ENCODE measurements at regions not wholly inside any gene's neighbourhood (a gene's known extent, or its start where the extent isn't known, plus 50 kb on each side); places are given as distances from the start of the nearest gene placed in this dataset.
"Not testable (repeated sequence)": the region's sequence is repeated elsewhere in the genome, so short reads cannot be mapped to it uniquely, and the experiment has no call there.

DNA sequence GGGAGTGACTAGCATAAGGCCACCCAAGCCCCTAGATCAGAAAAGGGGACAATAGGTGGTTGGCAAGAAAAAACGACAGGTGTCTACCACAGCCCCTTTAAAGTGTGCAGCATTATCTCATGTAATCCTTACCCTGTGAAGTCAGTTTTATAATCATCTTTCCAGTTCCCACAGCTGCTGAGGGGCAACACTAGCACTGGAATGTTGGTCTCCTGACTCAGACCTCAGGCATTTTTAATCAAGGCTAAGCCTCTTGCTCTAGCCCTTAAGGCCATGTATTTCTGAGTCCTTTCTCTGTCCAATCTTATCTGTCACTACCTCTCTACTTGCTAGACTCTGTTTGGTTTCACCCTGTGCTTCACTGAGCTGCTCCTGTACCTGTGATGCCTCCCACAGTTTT, 171.7 kb downstream of the TLE3 start:
- peak; percentile 61 for DNase-seq

DNA sequence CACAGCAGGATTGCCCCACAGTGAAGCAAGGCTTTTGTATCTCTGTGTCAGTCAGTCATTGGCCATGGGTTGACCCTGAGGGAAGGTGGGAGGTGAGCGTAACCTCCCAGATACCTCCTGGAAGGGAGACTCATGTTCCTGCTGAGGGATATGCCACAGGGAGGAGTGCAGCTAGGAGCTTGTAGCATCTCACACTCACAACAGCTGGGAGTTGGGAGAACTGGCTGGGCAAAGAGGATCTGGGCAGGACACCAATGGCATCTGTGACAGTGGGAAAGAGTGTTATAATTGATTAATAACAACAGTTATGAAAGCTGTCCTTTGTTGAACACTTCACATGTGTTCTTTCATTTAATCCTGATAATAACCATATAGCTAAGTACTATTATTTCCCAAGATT, 171.0 kb downstream of the TLE3 start:
- DNase-seq: no peak

DNA sequence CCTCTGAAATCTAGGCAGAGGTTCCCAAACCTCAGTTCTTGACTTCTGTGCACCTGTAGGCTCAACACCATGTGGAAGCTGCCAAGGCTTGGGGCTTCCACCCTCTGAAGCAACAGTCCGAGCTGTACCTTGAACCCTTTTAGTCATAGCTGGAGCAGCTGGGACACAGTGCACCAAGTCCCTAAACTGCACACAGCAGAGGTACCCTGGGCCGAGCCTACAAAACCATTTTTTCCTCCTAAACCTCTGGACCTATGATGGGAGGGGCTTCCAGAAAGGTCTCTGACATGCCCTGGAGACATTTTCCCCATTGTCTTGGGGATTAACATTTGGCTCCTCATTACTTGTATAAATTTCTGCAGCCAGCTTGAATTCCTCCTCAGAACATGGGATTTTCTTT, 168.8 kb downstream of the TLE3 start:
- not testable (repeated sequence) for DNase-seq

DNA sequence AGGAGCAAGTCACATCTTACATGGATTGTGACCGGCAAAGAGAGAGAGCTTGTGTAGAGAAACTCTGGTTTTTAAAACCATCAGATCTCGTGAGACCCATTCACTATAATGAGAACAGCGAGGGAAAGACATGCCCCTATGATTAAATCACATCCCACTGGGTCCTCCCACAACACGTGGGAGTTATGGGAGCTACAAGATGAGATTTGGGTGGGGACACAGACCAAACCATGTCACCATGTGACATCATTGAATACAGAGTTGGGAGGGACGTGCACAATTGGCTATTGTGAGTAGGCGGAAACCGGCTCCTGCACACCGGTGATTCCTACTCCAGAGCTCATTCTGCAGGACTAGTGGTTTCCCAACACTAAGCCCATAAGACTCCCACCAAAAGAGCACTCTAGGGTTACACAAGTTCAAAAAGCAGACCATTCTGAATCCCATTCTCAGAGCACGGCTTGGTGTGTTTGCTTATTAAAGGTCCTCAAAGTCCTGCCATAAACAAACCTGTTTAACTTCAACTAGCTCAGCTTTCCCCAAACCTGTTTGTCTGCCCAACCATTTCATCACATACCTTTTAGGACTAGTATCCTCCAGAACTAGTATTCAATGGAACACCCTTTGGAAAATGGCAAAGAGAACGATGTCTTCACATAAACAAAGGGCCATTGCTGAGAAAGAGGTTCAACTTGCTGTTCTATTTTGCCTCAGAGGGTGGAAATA, 167.6 kb downstream of the TLE3 start:
- no peak for DNase-seq

DNA sequence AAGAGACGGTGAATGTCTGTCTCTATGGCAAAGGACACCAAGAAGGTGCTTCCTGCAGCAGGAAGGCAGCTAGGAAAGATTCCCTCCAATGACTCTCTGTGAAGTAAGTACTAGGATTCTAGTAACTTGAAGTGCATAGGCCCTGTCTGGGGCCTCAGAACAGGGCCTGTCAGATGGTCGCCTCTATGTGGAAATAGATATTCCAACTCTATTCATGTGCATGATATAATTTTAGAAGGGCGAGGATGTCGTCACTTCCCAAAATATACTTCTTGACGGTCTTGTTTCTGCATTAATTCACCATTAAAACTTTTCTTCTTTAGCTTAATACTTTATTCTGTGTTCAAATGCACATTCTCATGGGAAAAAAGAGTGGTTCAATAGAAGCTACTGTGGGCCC, 167.0 kb downstream of the TLE3 start:
- peak; percentile 33 for DNase-seq

DNA sequence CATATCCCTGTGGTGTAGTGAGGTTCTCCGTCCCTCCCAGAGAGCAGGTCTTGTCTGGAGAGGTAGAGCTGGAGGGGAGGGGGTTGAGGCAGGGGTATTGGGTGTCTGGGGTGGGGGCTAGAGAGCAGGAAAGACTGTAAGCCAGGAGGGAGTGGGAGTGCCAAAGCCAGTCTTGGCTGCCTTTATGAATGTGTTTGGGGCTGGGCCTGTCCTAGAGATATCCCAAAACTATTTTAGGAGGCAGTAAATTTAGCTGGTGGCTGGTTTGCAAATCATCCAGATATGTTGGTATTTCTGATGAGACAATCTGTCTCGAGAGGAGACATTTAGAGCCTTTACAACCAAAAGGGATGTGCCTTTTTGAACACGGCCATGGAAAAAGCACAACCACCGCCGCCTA, 166.6 kb downstream of the TLE3 start:
- DNase-seq: peak; percentile 41

DNA sequence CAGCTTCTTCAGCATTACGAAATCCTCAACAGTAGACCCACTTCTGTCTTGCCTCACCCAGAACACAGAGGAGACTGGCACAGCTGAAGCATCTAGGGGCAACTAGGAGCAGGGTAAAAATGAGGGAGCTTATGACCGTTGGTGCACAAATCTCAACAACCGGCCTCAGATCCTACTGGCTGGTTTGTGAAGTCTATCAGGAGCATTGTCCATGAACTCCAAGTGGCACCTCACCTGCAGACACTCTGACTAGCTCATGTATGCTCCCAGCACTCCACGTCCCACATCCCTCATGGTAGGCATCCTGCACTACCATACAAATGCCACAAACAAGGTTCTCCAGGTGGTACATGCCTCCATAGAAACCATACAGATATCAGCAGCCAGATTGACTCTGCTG, 163.1 kb downstream of the TLE3 start:
- DNase-seq: no peak

DNA sequence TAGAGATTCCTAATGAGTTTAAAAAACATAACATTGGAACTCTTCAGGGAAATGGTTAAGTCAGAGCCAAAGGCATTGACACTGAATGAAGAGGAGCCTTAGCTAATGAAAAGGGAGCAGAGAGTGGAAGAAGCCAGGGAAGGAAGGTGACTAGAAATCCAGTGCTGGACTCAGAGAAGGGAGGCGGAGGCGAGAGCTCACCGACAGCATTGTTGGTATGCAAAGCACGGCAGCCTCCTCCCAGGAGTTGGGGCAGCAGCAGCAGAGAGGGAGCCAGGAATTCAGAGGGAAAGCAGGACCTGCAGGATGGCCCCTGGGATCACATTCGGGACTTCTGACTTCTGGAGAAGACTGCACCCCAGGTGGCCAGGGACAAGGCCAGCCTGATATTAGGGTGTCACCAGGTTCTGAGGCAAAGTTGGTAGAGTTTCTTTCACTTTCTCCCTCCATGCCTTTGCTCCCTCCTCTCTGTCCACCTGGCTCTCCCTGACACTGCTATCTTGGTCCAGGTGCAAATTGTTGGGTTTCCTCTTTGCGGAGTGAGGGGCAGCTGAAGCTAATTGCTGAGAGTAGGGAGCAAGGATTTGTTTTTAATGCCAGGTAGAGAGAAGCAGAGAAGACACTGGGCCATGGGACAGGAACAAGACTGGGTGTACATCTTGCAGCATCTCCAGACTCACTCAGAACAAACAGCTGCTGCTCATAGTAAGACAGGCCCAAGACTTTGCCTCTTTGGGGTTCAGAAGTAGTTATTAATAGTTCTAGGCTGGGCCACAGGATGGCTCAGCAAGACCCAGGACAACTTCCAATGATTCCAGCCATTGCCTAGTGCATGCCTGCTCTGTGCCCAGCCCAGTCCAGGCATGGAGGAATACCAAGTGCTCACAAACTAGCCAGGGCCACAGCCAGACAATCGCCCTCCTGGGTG, 157.9 kb downstream of the TLE3 start:
- no peak for DNase-seq

DNA sequence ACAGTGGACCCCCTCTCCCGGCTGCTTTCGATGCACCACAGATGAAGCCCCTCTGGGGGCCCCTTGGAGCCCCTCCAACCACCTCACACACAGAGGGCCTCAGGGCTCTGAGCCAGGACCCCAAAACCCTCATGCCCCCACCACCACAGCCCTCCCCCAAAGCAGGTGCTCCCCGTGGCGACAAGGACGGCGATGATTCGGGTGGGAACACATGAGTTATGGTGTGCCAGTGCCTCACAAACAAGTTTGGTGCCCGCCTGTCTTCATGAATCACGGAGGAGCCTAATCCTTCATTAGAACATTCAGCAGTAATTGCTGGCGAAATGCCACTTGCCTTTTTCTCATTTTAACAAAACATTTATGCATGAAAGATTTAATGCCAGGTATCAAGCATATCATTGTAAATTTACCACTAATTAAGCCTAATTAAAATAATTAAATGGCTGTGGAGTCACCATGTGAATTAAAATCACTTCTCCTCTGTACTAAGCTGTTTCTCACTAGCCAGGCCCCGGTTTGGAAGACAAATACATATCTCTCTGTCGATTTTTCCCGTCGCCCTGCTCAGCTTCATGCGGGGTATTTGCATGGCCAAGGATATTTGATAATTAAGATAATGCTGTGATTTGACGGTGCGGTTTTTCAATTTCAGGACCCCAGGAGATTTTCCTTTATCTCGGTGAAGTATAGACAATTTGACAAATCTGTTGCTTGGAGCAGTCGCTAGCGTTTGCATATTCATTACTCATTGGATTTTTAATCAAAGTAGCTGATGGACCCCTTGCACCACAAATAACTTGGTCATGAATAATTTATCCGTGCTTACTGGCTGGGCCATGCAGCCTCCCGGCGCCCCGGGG, 157.0 kb downstream of the TLE3 start:
- no peak for DNase-seq

DNA sequence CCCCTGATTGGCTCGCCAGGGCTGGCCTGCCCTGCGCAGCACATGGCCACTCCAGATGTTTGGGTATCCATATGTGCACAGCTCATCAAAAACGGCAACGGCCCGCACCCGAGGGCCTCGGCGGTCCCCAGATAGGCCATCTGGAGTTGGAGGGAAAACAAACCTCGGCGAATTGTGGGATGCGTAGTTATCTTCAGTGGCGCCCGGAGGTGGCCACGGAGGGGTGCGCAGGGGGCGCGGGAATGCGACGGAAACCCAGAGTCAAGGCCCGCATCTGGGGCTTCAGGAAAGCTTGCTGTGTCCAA, 156.5 kb downstream of the TLE3 start:
- DNase-seq: no peak

DNA sequence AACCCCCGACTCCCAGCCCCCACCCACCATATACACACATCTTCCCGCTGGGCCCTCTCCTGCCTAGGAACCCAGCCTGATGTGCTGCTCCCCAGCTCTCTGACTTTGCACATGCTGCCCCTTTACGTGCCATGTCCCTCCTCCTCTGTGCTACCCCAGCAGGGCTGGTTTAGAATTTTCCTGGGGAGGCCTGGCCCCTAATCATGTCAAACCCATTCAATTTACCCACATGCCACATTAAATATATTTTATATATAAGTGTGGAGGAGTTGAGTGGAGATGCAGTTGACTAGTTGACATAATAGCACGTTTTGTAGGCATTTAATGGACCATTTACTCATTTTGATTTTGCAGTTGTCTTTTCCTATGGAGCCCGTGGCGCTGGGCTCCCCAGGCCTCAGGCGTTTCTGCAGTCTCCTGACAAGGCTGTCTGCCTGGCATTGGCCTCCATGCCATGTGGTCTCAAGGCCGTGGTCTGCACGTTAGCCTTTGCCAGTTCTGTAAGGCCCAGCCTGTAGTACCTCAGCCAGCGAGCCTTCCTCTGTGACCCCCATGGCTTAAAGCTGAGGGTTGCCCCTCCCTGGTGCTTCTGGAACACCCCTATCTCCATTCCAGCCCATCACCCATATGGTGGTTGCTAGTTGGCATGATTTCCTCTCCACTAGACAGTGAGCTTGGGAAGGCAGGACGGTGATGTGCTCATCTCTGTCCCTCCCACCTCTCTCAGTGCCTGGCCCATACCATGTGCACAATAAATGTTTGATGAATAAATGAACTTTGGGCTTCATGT, 155.8 kb downstream of the TLE3 start:
- no peak for DNase-seq

DNA sequence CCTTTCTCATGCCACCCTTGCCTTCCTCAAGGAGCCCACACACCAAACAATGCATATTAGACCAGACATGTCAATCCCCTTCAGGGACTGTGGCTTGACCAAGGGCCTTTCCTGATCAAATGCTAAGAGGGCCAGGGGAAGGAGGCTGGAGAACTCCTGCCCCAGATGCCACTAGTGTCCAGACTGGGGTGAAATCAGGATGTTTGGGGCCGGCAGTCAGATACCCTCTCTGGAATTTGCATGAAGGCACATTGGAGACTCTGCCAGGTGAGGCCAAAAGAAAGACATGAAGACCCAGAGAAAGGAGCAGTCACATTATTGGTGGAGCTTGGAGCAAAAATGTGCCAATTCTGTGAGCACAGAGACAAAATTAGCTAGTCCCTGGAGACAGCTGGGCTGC, 154.1 kb downstream of the TLE3 start:
- DNase-seq: no peak

DNA sequence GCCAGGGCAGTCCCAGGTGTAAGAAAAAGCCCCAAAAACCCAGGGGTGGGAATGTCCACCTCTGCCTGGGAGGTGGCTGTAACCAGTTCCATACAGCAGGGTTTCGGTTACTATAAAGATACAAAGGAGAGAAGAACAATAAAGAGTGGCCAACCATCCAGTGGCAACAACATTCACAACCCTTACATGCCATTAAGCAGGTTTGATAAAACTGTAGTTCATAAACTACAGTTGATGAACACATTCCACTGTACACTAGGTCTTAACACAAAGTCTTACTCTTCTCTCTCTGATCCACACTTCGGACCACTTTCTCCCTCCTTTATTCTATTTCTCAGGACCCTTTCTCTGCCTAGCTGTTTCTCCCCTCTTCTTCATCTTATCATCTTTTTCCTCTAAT, 152.0 kb downstream of the TLE3 start:
- no peak for DNase-seq

DNA sequence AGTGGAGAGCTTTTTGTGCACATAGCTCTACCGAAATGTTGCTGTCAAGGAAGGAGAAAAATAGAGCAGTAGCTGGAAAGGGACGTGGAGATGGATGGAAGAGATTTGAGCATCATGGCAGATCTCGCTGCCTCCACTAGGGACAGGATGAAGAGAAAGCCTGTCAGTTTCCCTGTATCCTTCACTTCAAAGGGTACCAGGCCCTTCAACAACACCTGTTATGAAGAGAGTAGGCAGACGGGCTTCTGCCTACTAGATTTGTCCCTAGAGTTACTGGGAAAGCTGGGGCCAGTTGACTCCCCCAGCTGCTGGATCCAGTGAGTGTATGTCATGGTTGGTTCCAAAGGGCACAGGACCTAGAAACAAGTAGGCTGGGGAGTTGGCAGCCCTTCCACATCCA, 150.8 kb downstream of the TLE3 start:
- no peak for DNase-seq

DNA sequence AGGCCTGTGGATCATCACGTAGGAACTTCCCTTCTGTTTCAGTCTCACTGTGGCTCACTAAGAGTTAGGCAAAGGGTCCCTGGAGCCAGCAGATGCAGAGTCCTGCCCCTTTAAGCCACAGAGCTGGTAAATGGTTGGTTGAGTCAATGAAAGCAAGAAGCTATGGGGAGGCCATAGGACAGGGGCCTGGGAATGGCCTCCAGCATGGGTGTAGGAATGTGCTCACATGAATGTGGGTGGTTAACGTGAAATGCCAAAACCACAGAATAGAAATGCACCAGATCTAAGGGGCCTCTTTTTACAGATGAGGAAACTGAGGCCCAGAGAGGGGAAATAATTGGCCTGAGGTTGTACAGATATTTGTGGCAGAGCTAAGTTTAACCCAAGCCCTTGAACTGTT, 150.3 kb downstream of the TLE3 start:
- DNase-seq: no peak

DNA sequence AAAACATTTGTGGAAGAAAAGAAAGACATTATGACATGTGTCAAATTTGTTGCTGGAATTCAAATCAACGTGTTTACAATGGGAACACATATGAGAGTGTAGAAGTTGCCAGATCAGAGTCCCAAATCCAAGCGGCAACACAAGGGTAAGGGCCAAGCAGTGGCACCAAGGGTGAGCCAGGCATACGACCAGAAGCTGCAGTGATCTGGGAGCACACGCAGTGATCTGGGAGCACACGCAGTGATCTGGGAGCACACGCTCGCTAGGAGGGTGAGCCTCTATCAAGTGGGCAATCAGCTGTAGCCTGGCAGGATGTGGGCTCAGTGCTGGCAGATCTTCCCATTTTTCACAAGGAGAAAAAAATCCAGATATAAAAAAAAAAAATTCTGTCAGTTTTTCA, 148.2 kb downstream of the TLE3 start:
- DNase-seq: no peak

DNA sequence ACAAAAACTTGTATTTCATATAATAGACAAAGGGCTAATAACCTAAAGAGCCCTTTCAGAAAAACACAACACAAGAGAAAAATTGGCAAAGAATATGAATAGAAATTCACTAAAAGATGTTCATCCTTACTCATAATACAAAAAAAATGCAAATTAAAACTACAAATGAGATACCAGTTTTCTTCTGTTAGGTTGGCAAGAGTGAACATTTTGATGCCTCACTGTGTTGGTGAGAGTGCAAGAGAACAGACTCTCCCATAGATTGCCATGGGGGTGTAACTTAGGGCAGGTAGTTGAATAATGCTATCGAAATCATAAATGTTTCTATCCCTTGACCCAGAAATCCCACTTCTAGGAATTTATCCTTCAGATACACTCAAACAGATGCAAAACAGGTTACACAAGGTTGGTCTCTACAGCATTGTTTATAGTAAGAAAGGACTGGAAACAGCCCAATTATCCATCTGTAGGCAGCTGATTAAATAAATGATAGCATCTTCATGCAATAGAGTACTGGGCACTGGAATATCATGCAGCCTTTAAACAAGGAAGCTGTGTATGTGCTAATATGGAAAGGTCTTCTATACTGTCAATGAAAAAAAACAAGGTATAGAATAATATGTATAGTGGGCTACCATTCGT, 146.3 kb downstream of the TLE3 start:
- DNase-seq: no peak

DNA sequence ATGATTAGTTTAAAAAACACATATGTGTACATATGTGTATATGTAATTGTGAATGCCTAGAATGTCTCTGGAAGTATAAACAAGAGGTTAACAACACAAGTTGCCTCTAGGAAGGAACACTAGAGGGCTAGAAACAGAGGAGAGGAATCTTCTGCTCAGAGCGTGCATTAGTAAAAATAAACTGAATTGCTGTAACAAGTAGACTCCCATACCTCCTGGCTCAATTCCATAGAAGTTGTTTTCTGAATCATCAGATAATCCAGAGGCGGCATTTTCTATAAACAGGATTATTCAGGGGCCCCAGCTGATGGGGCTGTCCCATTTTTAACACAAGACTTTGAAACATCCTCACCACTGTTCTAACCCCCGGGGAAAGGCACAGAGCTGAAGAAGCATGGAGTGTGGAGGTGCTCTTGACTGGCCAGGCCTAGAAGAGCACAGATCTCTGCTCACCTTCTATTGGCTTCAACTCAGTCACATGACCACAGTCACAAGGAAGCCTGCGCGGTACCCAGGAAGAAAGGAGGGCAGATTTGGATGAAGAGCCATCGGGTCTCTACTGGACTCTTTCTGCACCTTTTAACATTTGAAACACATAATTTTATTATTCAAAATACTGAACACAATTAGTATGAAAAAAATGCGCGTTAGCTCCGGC, 145.7 kb downstream of the TLE3 start:
- peak; percentile 24 for DNase-seq

DNA sequence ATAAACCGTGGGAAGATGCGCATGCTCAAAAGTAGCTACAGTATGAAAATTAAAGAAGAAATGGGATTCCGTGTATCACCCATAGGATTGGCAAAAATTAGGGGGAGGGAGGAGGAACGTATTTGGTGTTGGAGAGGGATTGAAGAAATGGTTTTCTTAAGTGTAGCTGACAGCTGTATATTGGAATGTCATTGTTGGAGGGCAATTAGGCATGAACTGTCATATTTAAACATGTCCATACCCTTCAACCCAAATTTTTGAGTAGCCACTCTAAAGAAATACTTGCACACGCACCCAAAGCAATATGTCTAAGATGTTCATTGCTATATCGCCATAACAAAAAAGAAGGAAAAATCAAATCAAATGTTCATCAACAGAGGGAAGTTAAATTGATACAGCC, 144.7 kb downstream of the TLE3 start:
- no peak for DNase-seq

DNA sequence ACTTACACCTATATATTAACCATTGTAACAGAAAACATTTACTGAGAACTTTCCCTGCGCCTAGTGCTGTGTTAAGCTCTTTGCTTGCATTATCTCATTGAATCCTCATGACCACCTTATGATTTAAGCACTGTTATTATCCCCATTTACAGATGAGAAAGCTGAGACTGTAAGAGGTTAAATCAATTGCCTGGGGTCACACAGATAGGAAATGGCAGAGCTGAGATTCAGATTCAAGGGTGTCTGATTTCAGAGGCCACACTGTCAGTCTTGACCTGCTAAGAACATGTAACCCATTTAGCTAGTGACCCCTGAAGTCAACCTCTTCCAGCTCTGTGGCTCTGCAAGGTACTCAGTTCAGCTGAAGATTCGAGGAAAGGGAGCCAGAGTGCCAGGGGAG, 143.9 kb downstream of the TLE3 start:
- no peak for DNase-seq

DNA sequence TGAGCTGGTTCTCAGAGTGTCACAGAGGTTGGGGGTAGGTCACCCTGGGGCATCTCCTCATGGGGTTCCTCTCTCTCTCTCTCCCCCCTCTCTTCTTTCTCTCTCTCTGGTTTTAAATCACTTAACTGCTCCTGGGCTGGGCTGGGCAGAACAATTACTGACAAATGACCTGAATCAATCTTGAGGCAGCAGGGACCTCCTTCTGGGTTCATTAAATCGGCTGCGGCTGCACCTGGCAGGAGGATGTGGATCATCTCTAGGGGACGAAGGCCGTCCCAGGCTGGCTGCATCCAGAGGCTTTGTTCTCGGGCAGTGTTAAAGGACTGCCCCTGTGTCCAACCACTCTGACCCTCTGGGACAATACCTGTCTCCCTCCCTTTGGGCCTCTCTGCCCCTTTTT, 143.1 kb downstream of the TLE3 start:
- no peak for DNase-seq

All from tongue (tissue), 1 donor.